HG03354 (cell line): ENCODE measurements at regions not wholly inside any gene's neighbourhood (a gene's known extent, or its start where the extent isn't known, plus 50 kb on each side); places are given as distances from the start of the nearest gene placed in this dataset.

Experiments used
- ATAC-seq: cut with Tn5 transposase; IDR thresholded peaks from one replicate; pipeline ENCODE4 v1.9.1; 2021; ENCODE audit warnings: mild to moderate bottlenecking; ENCODE audit not compliant: unreplicated experiment, poor library complexity, severe bottlenecking

GRCh38 chr7:88452646-88453045 lies 146.0 kb upstream of the STEAP4 start:
- ATAC-seq, result no peak

- ATAC-seq, result no peak
Observed at GRCh38 chr7:88450874-88451273, 144.2 kb upstream of the STEAP4 start.

GRCh38 chr7:88449410-88449809 lies 142.7 kb upstream of the STEAP4 start:
- no peak for ATAC-seq

- no peak for ATAC-seq
Observed at GRCh38 chr7:88442413-88442812, 135.7 kb upstream of the STEAP4 start.

- peak; percentile 55 for ATAC-seq
Observed at GRCh38 chr7:88437132-88437531, 130.4 kb upstream of the STEAP4 start.

GRCh38 chr7:88432301-88432700 lies 125.6 kb upstream of the STEAP4 start:
- ATAC-seq, result no peak

GRCh38 chr7:88431882-88432281 lies 125.2 kb upstream of the STEAP4 start:
- no peak for ATAC-seq

GRCh38 chr7:88429382-88429781 lies 122.7 kb upstream of the STEAP4 start:
- no peak for ATAC-seq

GRCh38 chr7:88402529-88402928 lies 95.8 kb upstream of the STEAP4 start:
- no peak for ATAC-seq

GRCh38 chr7:88401009-88401623 lies 94.4 kb upstream of the STEAP4 start:
- ATAC-seq, result peak; percentile 48

GRCh38 chr7:88399696-88400240 lies 93.1 kb upstream of the STEAP4 start:
- no peak for ATAC-seq

GRCh38 chr7:88399036-88399435 lies 92.3 kb upstream of the STEAP4 start:
- no peak for ATAC-seq

- ATAC-seq, result no peak
Observed at GRCh38 chr7:88398459-88398858, 91.8 kb upstream of the STEAP4 start.

- peak; percentile 44 for ATAC-seq
Observed at GRCh38 chr7:88396948-88397322, 90.2 kb upstream of the STEAP4 start.

- ATAC-seq, result peak; percentile 86
Observed at GRCh38 chr7:88396295-88396947, 89.7 kb upstream of the STEAP4 start.

- ATAC-seq, result no peak
Observed at GRCh38 chr7:88395715-88396114, 89.0 kb upstream of the STEAP4 start.

GRCh38 chr7:88391247-88391646 lies 84.6 kb upstream of the STEAP4 start:
- no peak for ATAC-seq

- ATAC-seq, result no peak
Observed at GRCh38 chr7:88387368-88387767, 80.7 kb upstream of the STEAP4 start.

GRCh38 chr7:88386665-88387156 lies 80.0 kb upstream of the STEAP4 start:
- no peak for ATAC-seq

- ATAC-seq, result no peak
Observed at GRCh38 chr7:88377434-88377833, 70.7 kb upstream of the STEAP4 start.

- no peak for ATAC-seq
Observed at GRCh38 chr7:88368686-88369085, 62.0 kb upstream of the STEAP4 start.
